ENCODE measurements at regions not wholly inside any gene's neighbourhood (a gene's known extent, or its start where the extent isn't known, plus 50 kb on each side); places are given as distances from the start of the nearest gene placed in this dataset.

GRCh38 chrX:39890807-39891206, 207.0 kb downstream of the BCOR start:
- ChIA-PET POLR2A (no interaction called here), RAD21 (ENCODE audit: low non-redundant PET in 1 of 2, low total read pairs in 2 of 2, uncharacterized antibody in 2 of 2, unreplicated experiment in 2 of 2) (no interaction called here), CTCF (no interaction called here)
- intact Hi-C loops (cut with micrococcal nuclease) = no loop called here
- Histone ChIP-seq H3K9ac (ENCODE audit: low read length) (no peak overlapping the region), H3K9me2 (ENCODE audit: insufficient read depth) (no peaks in the 10 kb centered on the region), H3K27ac (ENCODE audit: low read depth, low read length) (no peak overlapping the region), H3K79me2 (ENCODE audit: insufficient read depth, low read length) (no peaks in the 10 kb centered on the region), H2AFZ (ENCODE audit: low read depth, low read length, poor library complexity, severe bottlenecking) (no peak overlapping the region), H3K4me2 (ENCODE audit: low read length) (no peak overlapping the region), H3K4me3 (replicated peaks in 1 of 2; ENCODE audit: low read depth in 1 of 2, low read length in 2 of 2) (no peak overlapping the region), H3K4me1 (ENCODE audit: control insufficient read depth in 1 of 2, insufficient read depth in 2 of 2, low read length in 2 of 2) (peaks cover 0 to 13% of the 10 kb centered on the region in 2 experiments; a peak in 3 of 4 replicates), H3K27me3 (ENCODE audit: insufficient read depth, low read length) (no peaks in the 10 kb centered on the region), H3K36me3 (ENCODE audit: control insufficient read depth in 1 of 2, insufficient read depth in 2 of 2, low read length in 2 of 2) (no peaks in the 10 kb centered on the region), H3K9me3 (ENCODE audit: control insufficient read depth in 1 of 2, insufficient read depth in 1 of 2, low read depth in 1 of 2, low read length in 2 of 2) (no peaks in the 10 kb centered on the region), H4K20me1 (ENCODE audit: insufficient read depth) (no peaks in the 10 kb centered on the region)
- TF ChIP-seq MAX (IDR thresholded peaks at IDR 0.05) = no peak
- no peak for TF ChIP-seq TCF7L2 (IDR thresholded peaks at IDR 0.05; ENCODE audit: borderline replicate concordance, extremely low read depth, insufficient read depth, insufficient read length)
- TF ChIP-seq EZH2 (IDR thresholded peaks at IDR 0.05) = no peak
- TF ChIP-seq POLR2A (IDR thresholded peaks at IDR 0.05; ENCODE audit: borderline replicate concordance, extremely low read depth, insufficient read depth, insufficient read length) = no peak
- TF ChIP-seq YY1 (IDR thresholded peaks at IDR 0.05; ENCODE audit: extremely low read depth, insufficient replicate concordance, low read depth, low read length) = no peak
- TF ChIP-seq FOSL1 (IDR thresholded peaks at IDR 0.05; ENCODE audit: low read depth) = no peak
- TF ChIP-seq SRF (IDR thresholded peaks at IDR 0.05; ENCODE audit: low read depth) = no peak
- TF ChIP-seq ELF1 (IDR thresholded peaks at IDR 0.05; ENCODE audit: borderline replicate concordance, low read depth) = no peak
- TF ChIP-seq EZH2phosphoT487 (IDR thresholded peaks at IDR 0.05; ENCODE audit: borderline replicate concordance) = no peak
- no peak for TF ChIP-seq CEBPB (IDR thresholded peaks at IDR 0.05; ENCODE audit: low read depth)
- no peak for TF ChIP-seq ZFX (IDR thresholded peaks at IDR 0.05)
- TF ChIP-seq RAD21 (IDR thresholded peaks at IDR 0.05; ENCODE audit: low read depth) = no peak
- no peak for TF ChIP-seq POLR2AphosphoS5 (IDR thresholded peaks at IDR 0.05; ENCODE audit: low read depth, low read length)
- TF ChIP-seq SIN3A (IDR thresholded peaks at IDR 0.05; ENCODE audit: low read depth) = no peak
- no peak for TF ChIP-seq CTCF (IDR thresholded peaks at IDR 0.05 in 2 of 3, conservative IDR thresholded peaks at IDR 0.05 in 1 of 3; ENCODE audit: borderline replicate concordance in 1 of 3, insufficient read depth in 1 of 3, low read depth in 2 of 3, low read length in 2 of 3)
- TF ChIP-seq ATF3 (IDR thresholded peaks at IDR 0.05) = no peak
- TF ChIP-seq EGR1 (IDR thresholded peaks at IDR 0.05; ENCODE audit: low read depth) = no peak
- no peak for TF ChIP-seq CBX3 (IDR thresholded peaks at IDR 0.05; ENCODE audit: low read depth)
- ATAC-seq = no peak
- BruUV-seq (replicated peaks) = no TSS peak
- no peak for DNase-seq (ENCODE audit: low read depth, low spot score)

Measured in HCT116 (cell line).